ENCODE measurements at regions not wholly inside any gene's neighbourhood (a gene's known extent, or its start where the extent isn't known, plus 50 kb on each side); places are given as distances from the start of the nearest gene placed in this dataset.

DNA sequence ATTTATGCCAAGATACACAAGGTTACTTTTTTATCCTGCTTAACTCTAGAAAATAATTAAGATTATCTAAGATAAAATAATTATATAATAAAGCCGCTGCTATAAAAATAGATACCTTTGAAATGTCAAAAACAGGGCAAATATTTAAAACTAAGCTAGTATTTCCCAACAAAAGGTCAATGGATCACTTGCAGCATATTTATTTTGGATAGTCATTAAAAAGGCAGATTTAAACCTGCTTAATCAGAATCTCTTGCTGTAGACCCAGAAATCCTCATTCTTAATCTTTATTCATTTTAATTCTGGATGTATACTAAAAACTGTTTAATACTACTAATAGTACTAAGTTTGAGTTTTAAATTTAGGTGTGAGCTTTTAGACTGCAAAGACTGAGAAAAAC, 139.0 kb upstream of the CWC22 start:
- no peaks in the 10 kb centered on the region for H3K27me3 Mint-ChIP-seq (ENCODE audit: low read depth, unreplicated experiment)
- H3K27ac ChIP-seq (ENCODE audit: low read depth, low read length), result no peak overlapping the region
- H3K36me3 Mint-ChIP-seq (ENCODE audit: low read depth, unreplicated experiment), result no peaks in the 10 kb centered on the region
- H3K27me3 ChIP-seq (ENCODE audit: insufficient read depth, low read length), result no peaks in the 10 kb centered on the region
- H3K4me3 ChIP-seq (ENCODE audit: insufficient read depth, low read depth, low read length), result no peak overlapping the region
- no peaks in the 10 kb centered on the region for H3K79me2 ChIP-seq (ENCODE audit: insufficient read depth, low read length)
- H3K4me1 ChIP-seq (ENCODE audit: insufficient read depth, low read length), result no peaks in the 10 kb centered on the region
- FAIRE-seq (no peak), DNase-seq (ENCODE audit: low read depth) (no peak)
- no peaks in the 10 kb centered on the region for H3K9me3 Mint-ChIP-seq (ENCODE audit: unreplicated experiment)
- H3K9me3 ChIP-seq (ENCODE audit: insufficient read depth, low read depth, low read length), result no peaks in the 10 kb centered on the region
- no peak overlapping the region for H3K4me3 Mint-ChIP-seq (ENCODE audit: unreplicated experiment)
- H3K9ac ChIP-seq (ENCODE audit: low read length), result no peak overlapping the region
- H3K27ac Mint-ChIP-seq (ENCODE audit: unreplicated experiment), result no peak overlapping the region
- no peaks in the 10 kb centered on the region for H3K4me1 Mint-ChIP-seq (ENCODE audit: low read depth, unreplicated experiment)
- no peaks in the 10 kb centered on the region for H3K36me3 ChIP-seq (ENCODE audit: insufficient read depth, low read length)
- no peak overlapping the region for H3K4me2 ChIP-seq (ENCODE audit: low read length)
- no peaks in the 10 kb centered on the region for H4K20me1 ChIP-seq (ENCODE audit: insufficient read depth, low read length)
- TF ChIP-seq EZH2 (IDR thresholded peaks at IDR 0.05; ENCODE audit: insufficient read depth, low read length) (no peak), CTCF (IDR thresholded peaks at IDR 0.05; ENCODE audit: insufficient read depth, low read depth, low read length) (no peak)
- no peak overlapping the region for H2AFZ ChIP-seq (ENCODE audit: low read depth, low read length)

GRCh38 chr2:180145163-180145562, 138.1 kb upstream of the CWC22 start:
- no peak for FAIRE-seq

More at GRCh38 chr2:180145163-180145562, 138.1 kb upstream of the CWC22 start:
- DNase-seq (ENCODE audit: low read depth), result no peak
- no peak overlapping the region for H3K9ac ChIP-seq (ENCODE audit: low read length)
- no peaks in the 10 kb centered on the region for H3K9me3 Mint-ChIP-seq (ENCODE audit: unreplicated experiment)
- H3K4me3 Mint-ChIP-seq (ENCODE audit: unreplicated experiment), result no peak overlapping the region
- H3K27me3 ChIP-seq (ENCODE audit: insufficient read depth, low read length), result no peaks in the 10 kb centered on the region
- H3K36me3 ChIP-seq (ENCODE audit: insufficient read depth, low read length), result no peaks in the 10 kb centered on the region
- no peaks in the 10 kb centered on the region for H3K79me2 ChIP-seq (ENCODE audit: insufficient read depth, low read length)
- no peak overlapping the region for H3K27ac ChIP-seq (ENCODE audit: low read depth, low read length)
- no peak overlapping the region for H2AFZ ChIP-seq (ENCODE audit: low read depth, low read length)
- H3K4me3 ChIP-seq (ENCODE audit: insufficient read depth, low read depth, low read length), result no peak overlapping the region
- no peak overlapping the region for H3K4me2 ChIP-seq (ENCODE audit: low read length)
- no peaks in the 10 kb centered on the region for H3K36me3 Mint-ChIP-seq (ENCODE audit: low read depth, unreplicated experiment)
- TF ChIP-seq CTCF (IDR thresholded peaks at IDR 0.05; ENCODE audit: insufficient read depth, low read depth, low read length) (no peak), EZH2 (IDR thresholded peaks at IDR 0.05; ENCODE audit: insufficient read depth, low read length) (no peak)
- no peaks in the 10 kb centered on the region for H3K4me1 Mint-ChIP-seq (ENCODE audit: low read depth, unreplicated experiment)
- H3K4me1 ChIP-seq (ENCODE audit: insufficient read depth, low read length), result no peaks in the 10 kb centered on the region
- H3K27ac Mint-ChIP-seq (ENCODE audit: unreplicated experiment), result no peak overlapping the region
- H3K27me3 Mint-ChIP-seq (ENCODE audit: low read depth, unreplicated experiment), result no peaks in the 10 kb centered on the region
- no peaks in the 10 kb centered on the region for H4K20me1 ChIP-seq (ENCODE audit: insufficient read depth, low read length)
- H3K9me3 ChIP-seq (ENCODE audit: insufficient read depth, low read depth, low read length), result no peaks in the 10 kb centered on the region

Measured in astrocyte (in vitro differentiated cells and primary cell).